Stomach (tissue), 8 donors: ENCODE measurements at regions not wholly inside any gene's neighbourhood (a gene's known extent, or its start where the extent isn't known, plus 50 kb on each side); places are given as distances from the start of the nearest gene placed in this dataset.

Source experiments
- DNase-seq, 2 donors: peaks; one replicate each; pipeline versions ENCODE4 v3.0.0 to v3.0.0-alpha.2; 2013 to 2019
- H3K27ac ChIP-seq, 5 donors: fragments of 200-600 bp in 4 of 5; sonication (generic) in 4 of 5; one replicate each; pipeline ENCODE4 v1.5.1; 2013 to 2019; ENCODE audit warnings: mild to moderate bottlenecking in 1 of 5, moderate library complexity in 1 of 5
- H3K27me3 ChIP-seq, 3 donors: fragments of 200-600 bp; sonication (generic); one replicate each; pipeline ENCODE4 v1.5.1; 2017 to 2019; ENCODE audit warnings: mixed run types in 1 of 3
- H3K36me3 ChIP-seq, 4 donors: fragments of 200-600 bp; sonication (generic); 1 replicate in 3 of 4; 2 replicates in 1 of 4; pipeline ENCODE4 v1.5.1; 2016 to 2019
- H3K4me1 ChIP-seq, 4 donors: fragments of 200-600 bp; sonication (generic); one replicate each; pipeline ENCODE4 v1.5.1; 2016 to 2019
- H3K4me3 ChIP-seq, 4 donors: fragments of 200-600 bp; sonication (generic) in 3 of 4; one replicate each; pipeline ENCODE4 v1.5.1; 2016 to 2019; ENCODE audit warnings: mild to moderate bottlenecking in 1 of 4
- H3K9me3 ChIP-seq, 4 donors: fragments of 200-600 bp; sonication (generic); one replicate each; pipeline ENCODE4 v1.5.1; 2016 to 2019
- CTCF ChIP-seq, 7 experiments: fragments of 450-650 bp in 4 of 7; fragments of 200-600 bp in 3 of 7; sonication (generic) in 3 of 7; IDR thresholded peaks; one replicate each; pipeline ENCODE4 v1.5.1; 2016 to 2019; ENCODE audit warnings: antibody characterized with exemption in 7 of 7, control low read depth in 2 of 7, mild to moderate bottlenecking in 1 of 7
- EP300 ChIP-seq: sonication (generic); formaldehyde crosslinking; IDR thresholded peaks from one replicate; pipeline ENCODE4 v1.6.1; 2017; ENCODE audit warnings: antibody characterized with exemption
- POLR2A ChIP-seq, 4 donors: fragments of 450-650 bp; IDR thresholded peaks; one replicate each; pipeline ENCODE4 v1.6.1; 2016; ENCODE audit warnings: antibody characterized with exemption in 4 of 4, control low read depth in 2 of 4, mild to moderate bottlenecking in 1 of 4, moderate library complexity in 1 of 4
- POLR2AphosphoS5 ChIP-seq, 3 donors: sonication (generic); formaldehyde crosslinking; IDR thresholded peaks; one replicate each; pipeline ENCODE4 v1.6.1; 2016; ENCODE audit warnings: antibody characterized with exemption in 3 of 3
- WGBS, 5 donors: extraction: QIAGEN DNeasy Blood & Tissue Kit in 3 of 5; methylation state at CpG; one replicate each; pipeline versions ENCODE4 v1.1.5 to v1.1.7; 2013 to 2018; 5-methylcytosine and 5-hydroxymethylcytosine counted together
- intact Hi-C: fragments of 100-400 bp; cut with DNase I; formaldehyde crosslinking; loops from one replicate; pipeline ENCODE4 v1.15.1; 2023; ENCODE audit warnings: low total_unique reads
- donor health status: healthy with polysubstance abuse.
- donor health status: Bipolar disorder and iron deficiency.
- donor health status: healthy.

- H3K36me3 ChIP-seq = no peaks in the 10 kb centered on the region
- no peak overlapping the region for H3K4me3 ChIP-seq
- no peak overlapping the region for H3K27ac ChIP-seq
- intact Hi-C loops = no loop called here
- no peaks in the 10 kb centered on the region for H3K9me3 ChIP-seq
- no peaks in the 10 kb centered on the region for H3K4me1 ChIP-seq
- H3K27me3 ChIP-seq = no peaks in the 10 kb centered on the region
- TF ChIP-seq POLR2A (IDR thresholded peaks at IDR 0.05) (no peak), EP300 (no peak), CTCF (IDR thresholded peaks at IDR 0.05) (no peak), POLR2AphosphoS5 (IDR thresholded peaks at IDR 0.05) (no peak)
- DNase-seq = peak in 1 of 2 donors; percentile 51
- 69 to 82% (median 75%) methylated on average over 5 of the region's 5 CpGs for WGBS, 5 donors
Measured at GRCh38 chr5:5767286-5767928, 344.9 kb downstream of the ICE1 start.

GRCh38 chr5:5765066-5765850 is 342.8 kb downstream of the ICE1 start:
- Histone ChIP-seq H3K27ac (no peak overlapping the region), H3K27me3 (no peaks in the 10 kb centered on the region), H3K9me3 (peaks cover 0 to 9% (median 2%) of the 10 kb centered on the region in 4 donors), H3K36me3 (no peaks in the 10 kb centered on the region), H3K4me1 (no peaks in the 10 kb centered on the region), H3K4me3 (no peak overlapping the region)
- WGBS, 5 donors = 69 to 80% (median 76%) methylated on average over 7 of the region's 7 CpGs
- DNase-seq = no peak
- intact Hi-C loops = no loop called here
- no peak for TF ChIP-seq POLR2AphosphoS5 (IDR thresholded peaks at IDR 0.05)
- TF ChIP-seq POLR2A (IDR thresholded peaks at IDR 0.05) = no peak

- Histone ChIP-seq H3K27me3 (no peaks in the 10 kb centered on the region), H3K4me3 (no peak overlapping the region), H3K36me3 (no peaks in the 10 kb centered on the region), H3K27ac (no peak overlapping the region), H3K9me3 (peaks cover 0 to 10% (median 2%) of the 10 kb centered on the region in 4 donors), H3K4me1 (no peaks in the 10 kb centered on the region)
- no peak for DNase-seq
- intact Hi-C loops = no loop called here
- TF ChIP-seq POLR2A (IDR thresholded peaks at IDR 0.05) (no peak), EP300 (no peak), CTCF (IDR thresholded peaks at IDR 0.05) (no peak), POLR2AphosphoS5 (IDR thresholded peaks at IDR 0.05) (no peak)
- WGBS, 5 donors = 80 to 88% (median 83%) methylated on average over 4 of the region's 4 CpGs
Measured at GRCh38 chr5:5764246-5764645, 341.8 kb downstream of the ICE1 start.

- TF ChIP-seq POLR2A (IDR thresholded peaks at IDR 0.05) = no peak
- no peak for TF ChIP-seq CTCF (IDR thresholded peaks at IDR 0.05)
- TF ChIP-seq POLR2AphosphoS5 (IDR thresholded peaks at IDR 0.05) = no peak
- no peak for TF ChIP-seq EP300
- H3K4me3 ChIP-seq = no peak overlapping the region
- no peaks in the 10 kb centered on the region for H3K4me1 ChIP-seq
- H3K27ac ChIP-seq = no peak overlapping the region
- WGBS, 5 donors = 75 to 90% (median 80%) methylated on average over 2 of the region's 2 CpGs
- peaks cover 0 to 10% (median 2%) of the 10 kb centered on the region in 4 donors for H3K9me3 ChIP-seq
- no peaks in the 10 kb centered on the region for H3K27me3 ChIP-seq
- intact Hi-C loops = no loop called here
- H3K36me3 ChIP-seq = no peaks in the 10 kb centered on the region
- DNase-seq = no peak
Measured at GRCh38 chr5:5756762-5757161, 334.3 kb downstream of the ICE1 start.

- intact Hi-C loops = no loop called here
- Histone ChIP-seq H3K9me3 (peaks cover 0 to 8% (median 2%) of the 10 kb centered on the region in 4 donors), H3K27ac (no peak overlapping the region), H3K27me3 (no peaks in the 10 kb centered on the region), H3K4me3 (no peak overlapping the region), H3K36me3 (no peaks in the 10 kb centered on the region), H3K4me1 (no peaks in the 10 kb centered on the region)
- WGBS, 5 donors = 72 to 82% (median 78%) methylated on average over 2 of the region's 2 CpGs
- TF ChIP-seq POLR2A (IDR thresholded peaks at IDR 0.05) (no peak), POLR2AphosphoS5 (IDR thresholded peaks at IDR 0.05) (no peak), CTCF (IDR thresholded peaks at IDR 0.05) (no peak), EP300 (no peak)
- DNase-seq = no peak
Measured at GRCh38 chr5:5755888-5756287, 333.4 kb downstream of the ICE1 start.
